Esophagus muscularis mucosa (tissue), 4 donors: ENCODE measurements at regions not wholly inside any gene's neighbourhood (a gene's known extent, or its start where the extent isn't known, plus 50 kb on each side); places are given as distances from the start of the nearest gene placed in this dataset.

ENCODE experiments used
- DNase-seq: peaks from one replicate; pipeline ENCODE4 v3.0.0-alpha.2; 2017; ENCODE audit errors: extremely low spot score
- H3K27ac ChIP-seq, 4 donors: fragments of 200-600 bp; sonication (generic); replicated peaks in 1 of 4; 1 replicate in 3 of 4; 2 replicates in 1 of 4; pipeline ENCODE4 v1.5.1; 2016 to 2019; ENCODE audit warnings: mild to moderate bottlenecking in 1 of 4
- H3K27me3 ChIP-seq, 4 donors: fragments of 200-600 bp; sonication (generic); one replicate each; pipeline versions ENCODE4 v1.5.1 to v1.6.0; 2016 to 2019
- H3K36me3 ChIP-seq, 4 donors: fragments of 200-600 bp; sonication (generic); one replicate each; pipeline ENCODE4 v1.5.1; 2016 to 2019
- H3K4me1 ChIP-seq, 4 donors: fragments of 200-600 bp; sonication (generic); one replicate each; pipeline ENCODE4 v1.5.1; 2016 to 2019
- H3K4me3 ChIP-seq, 4 donors: fragments of 200-600 bp; sonication (generic); 1 replicate in 2 of 4; 2 replicates in 2 of 4; pipeline ENCODE4 v1.5.1; 2016 to 2019; ENCODE audit warnings: mild to moderate bottlenecking in 4 of 4, moderate library complexity in 1 of 4
- H3K9me3 ChIP-seq, 4 donors: fragments of 200-600 bp; sonication (generic); 1 replicate in 3 of 4; 2 replicates in 1 of 4; pipeline ENCODE4 v1.5.1; 2016 to 2019
- CTCF ChIP-seq, 3 experiments: fragments of 200-600 bp in 2 of 3; fragments of 450-650 bp in 1 of 3; sonication (generic) in 2 of 3; IDR thresholded peaks; one replicate each; pipeline ENCODE4 v1.5.1; 2017 to 2019; ENCODE audit warnings: antibody characterized with exemption in 3 of 3, mild to moderate bottlenecking in 2 of 3, moderate library complexity in 1 of 3
- EP300 ChIP-seq: sonication (generic); formaldehyde crosslinking; IDR thresholded peaks from one replicate; pipeline ENCODE4 v1.6.1; 2017; ENCODE audit warnings: antibody characterized with exemption
- POLR2A ChIP-seq: fragments of 450-650 bp; IDR thresholded peaks from one replicate; pipeline ENCODE4 v1.6.1; 2017; ENCODE audit warnings: antibody characterized with exemption, moderate library complexity, mild to moderate bottlenecking, low read depth
- POLR2AphosphoS5 ChIP-seq, 2 donors: sonication (generic); formaldehyde crosslinking; IDR thresholded peaks; one replicate each; pipeline ENCODE4 v1.6.1; 2017; ENCODE audit warnings: antibody characterized with exemption in 2 of 2
- WGBS: methylation state at CpG from one replicate; pipeline ENCODE4 v1.1.5; 2018; 5-methylcytosine and 5-hydroxymethylcytosine counted together
- intact Hi-C: fragments of 100-400 bp; cut with DNase I; formaldehyde crosslinking; loops from one replicate; pipeline ENCODE4 v1.15.1; 2023

- Histone ChIP-seq H3K4me3 (no peak overlapping the region), H3K4me1 (no peaks in the 10 kb centered on the region), H3K9me3 (no peaks in the 10 kb centered on the region), H3K27ac (no peak overlapping the region), H3K36me3 (no peaks in the 10 kb centered on the region), H3K27me3 (no peaks in the 10 kb centered on the region)
- no peak for TF ChIP-seq POLR2AphosphoS5 (IDR thresholded peaks at IDR 0.05)
- no peak for TF ChIP-seq POLR2A
- no peak for TF ChIP-seq EP300
- TF ChIP-seq CTCF (IDR thresholded peaks at IDR 0.05) = no peak
- intact Hi-C loops = no loop called here
- no peak for DNase-seq
Observed at GRCh38 chr6:140185991-140186390, 811.5 kb upstream of the CITED2 start.

DNA sequence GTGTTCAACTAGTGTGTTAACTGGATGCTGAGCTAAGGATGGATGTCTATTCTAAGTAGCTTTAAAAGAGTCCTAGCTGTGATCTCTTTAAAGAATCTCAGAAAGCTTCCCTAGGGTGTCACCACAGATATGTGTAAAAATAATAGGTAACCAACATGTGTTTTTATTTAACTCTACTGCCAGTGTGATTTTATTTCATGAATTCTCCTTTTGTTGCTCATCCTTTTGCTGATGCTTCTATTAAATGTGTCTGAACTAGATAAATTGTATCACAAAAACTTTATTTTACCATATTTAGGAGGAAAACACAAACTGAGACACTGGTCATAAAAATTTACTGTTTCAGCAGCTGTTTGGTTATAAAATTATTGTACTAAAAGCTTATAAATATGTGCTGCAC is 809.4 kb upstream of the CITED2 start:
- H3K27ac ChIP-seq = no peak overlapping the region
- H3K36me3 ChIP-seq = no peaks in the 10 kb centered on the region
- DNase-seq = no peak
- no peaks in the 10 kb centered on the region for H3K27me3 ChIP-seq
- no peaks in the 10 kb centered on the region for H3K4me1 ChIP-seq
- TF ChIP-seq POLR2A (no peak), CTCF (IDR thresholded peaks at IDR 0.05) (no peak), EP300 (no peak), POLR2AphosphoS5 (IDR thresholded peaks at IDR 0.05) (no peak)
- H3K9me3 ChIP-seq = no peaks in the 10 kb centered on the region
- intact Hi-C loops = no loop called here
- H3K4me3 ChIP-seq = no peak overlapping the region

GRCh38 chr6:140182821-140183220 is 808.4 kb upstream of the CITED2 start:
- 93% methylated on average over 2 of the region's 2 CpGs for WGBS
- no peaks in the 10 kb centered on the region for H3K36me3 ChIP-seq
- intact Hi-C loops = no loop called here
- no peaks in the 10 kb centered on the region for H3K4me1 ChIP-seq
- H3K9me3 ChIP-seq = no peaks in the 10 kb centered on the region
- no peak overlapping the region for H3K4me3 ChIP-seq
- no peak overlapping the region for H3K27ac ChIP-seq
- no peak for DNase-seq
- no peak for TF ChIP-seq POLR2A
- TF ChIP-seq EP300 = no peak
- no peak for TF ChIP-seq CTCF (IDR thresholded peaks at IDR 0.05)
- no peak for TF ChIP-seq POLR2AphosphoS5 (IDR thresholded peaks at IDR 0.05)
- H3K27me3 ChIP-seq = no peaks in the 10 kb centered on the region

DNA sequence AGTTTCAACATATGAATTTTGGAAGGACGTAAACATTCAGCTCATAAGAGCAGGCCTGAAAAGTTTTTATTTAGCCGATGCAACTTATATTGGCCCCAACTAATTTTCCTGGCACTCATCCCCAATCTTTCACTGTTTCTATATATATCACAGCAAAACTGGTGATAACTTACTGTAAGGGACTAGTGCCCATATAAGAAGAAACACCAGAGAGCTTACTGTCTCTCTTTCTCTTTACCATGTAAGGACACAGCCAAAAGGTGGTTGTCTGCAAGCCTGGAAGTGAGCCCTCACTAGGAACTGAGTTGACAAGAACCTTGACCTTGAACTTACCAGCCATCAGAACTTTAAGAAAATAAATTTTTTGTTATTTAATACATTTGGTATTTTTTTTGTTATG is 807.4 kb upstream of the CITED2 start:
- H3K27ac ChIP-seq = no peak overlapping the region
- WGBS = 94% methylated on average over 2 of the region's 2 CpGs
- DNase-seq = no peak
- TF ChIP-seq CTCF (IDR thresholded peaks at IDR 0.05) (no peak), EP300 (no peak), POLR2AphosphoS5 (IDR thresholded peaks at IDR 0.05) (no peak), POLR2A (no peak)
- no peaks in the 10 kb centered on the region for H3K36me3 ChIP-seq
- no peaks in the 10 kb centered on the region for H3K4me1 ChIP-seq
- no peak overlapping the region for H3K4me3 ChIP-seq
- H3K27me3 ChIP-seq = no peaks in the 10 kb centered on the region
- no peaks in the 10 kb centered on the region for H3K9me3 ChIP-seq
- intact Hi-C loops = no loop called here

DNA sequence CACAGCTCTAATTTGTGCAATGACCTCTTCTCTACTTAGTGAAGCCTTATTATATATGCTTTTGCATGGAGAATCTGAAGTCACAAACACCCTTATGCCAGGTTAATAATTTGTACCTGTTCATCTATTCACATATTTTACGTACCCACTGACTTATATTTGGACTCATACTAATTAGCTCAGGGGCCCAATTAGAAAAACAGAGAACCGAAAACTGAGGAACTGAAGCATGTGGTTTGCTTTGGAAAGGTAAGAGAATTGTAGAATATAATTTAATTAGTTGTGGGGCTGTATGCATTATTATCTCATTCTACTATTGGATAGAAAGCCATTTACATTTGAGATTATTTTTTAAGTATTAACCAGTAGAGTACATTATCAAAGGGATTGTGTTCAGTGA is 805.9 kb upstream of the CITED2 start:
- intact Hi-C loops = no loop called here
- Histone ChIP-seq H3K27ac (no peak overlapping the region), H3K4me1 (no peaks in the 10 kb centered on the region), H3K27me3 (no peaks in the 10 kb centered on the region), H3K36me3 (no peaks in the 10 kb centered on the region), H3K9me3 (no peaks in the 10 kb centered on the region), H3K4me3 (no peak overlapping the region)
- WGBS = 98% methylated on average over 2 of the region's 2 CpGs
- no peak for TF ChIP-seq POLR2A
- TF ChIP-seq EP300 = no peak
- TF ChIP-seq POLR2AphosphoS5 (IDR thresholded peaks at IDR 0.05) = no peak
- TF ChIP-seq CTCF (IDR thresholded peaks at IDR 0.05) = no peak
- no peak for DNase-seq
